Esophagus mucosa (tissue), 1 donor: ENCODE measurements at regions not wholly inside any gene's neighbourhood (a gene's known extent, or its start where the extent isn't known, plus 50 kb on each side); places are given as distances from the start of the nearest gene placed in this dataset.

Experiments used
- ATAC-seq: fragments of 200-7000 bp; cut with Tn5 transposase; one replicate; pipeline ENCODE4 v1.9.1; 2020
- donor health status: DM: yes; HTN: yes; CAD: no.

GRCh38 chr18:77448046-77448445 is 198.4 kb downstream of the GALR1 start:
- ATAC-seq = no peak

GRCh38 chr18:77455004-77455403 is 205.4 kb downstream of the GALR1 start:
- ATAC-seq = no peak

DNA sequence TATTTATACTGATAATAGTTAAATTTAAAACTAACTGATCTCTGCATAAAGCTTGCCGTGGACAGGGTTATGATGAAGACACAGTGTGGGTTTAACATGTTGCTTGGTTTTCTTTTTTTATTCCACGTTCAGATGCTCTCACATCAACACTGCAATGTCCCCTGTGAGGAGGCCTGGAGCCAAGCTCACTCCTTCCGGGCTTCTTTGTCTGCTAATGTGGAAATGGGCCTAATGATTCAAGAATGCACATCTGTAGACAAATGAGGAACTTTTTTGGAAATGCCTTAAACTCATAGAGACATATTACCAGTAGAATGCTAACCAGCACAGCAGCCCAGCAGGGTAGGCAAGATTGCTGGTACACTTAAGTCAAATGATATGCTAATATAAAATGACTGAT is 208.0 kb downstream of the GALR1 start:
- no peak for ATAC-seq

DNA sequence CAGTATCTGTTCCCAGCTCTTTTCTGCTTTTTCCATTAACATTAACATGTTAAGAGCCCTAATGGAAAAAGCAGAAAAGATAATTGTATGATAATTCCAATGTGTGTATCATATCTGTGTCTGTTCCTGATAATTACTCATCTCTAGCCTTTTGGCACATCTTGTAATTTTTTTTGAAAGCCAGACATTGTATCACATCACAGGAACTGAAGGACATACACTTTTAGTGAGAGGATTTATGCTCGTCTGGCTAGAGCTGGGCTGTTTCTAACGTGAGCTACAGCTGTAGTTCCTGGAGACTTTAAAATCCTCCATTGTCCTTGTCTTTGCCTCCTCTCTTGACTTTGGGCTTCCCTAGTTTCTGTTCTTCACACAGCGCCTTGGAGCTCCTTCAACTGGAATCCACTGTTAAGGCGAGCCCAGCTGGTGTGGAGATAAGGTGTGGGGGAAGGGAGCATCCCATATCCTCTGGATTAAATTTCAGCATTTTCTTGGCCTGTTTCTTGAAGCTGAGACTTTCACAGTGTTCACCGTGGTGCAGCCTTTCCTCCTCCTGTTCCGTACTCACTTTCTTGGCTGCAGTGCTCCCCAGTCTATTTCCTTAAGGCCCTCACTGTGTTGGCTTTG is 211.5 kb downstream of the GALR1 start:
- ATAC-seq = no peak

DNA sequence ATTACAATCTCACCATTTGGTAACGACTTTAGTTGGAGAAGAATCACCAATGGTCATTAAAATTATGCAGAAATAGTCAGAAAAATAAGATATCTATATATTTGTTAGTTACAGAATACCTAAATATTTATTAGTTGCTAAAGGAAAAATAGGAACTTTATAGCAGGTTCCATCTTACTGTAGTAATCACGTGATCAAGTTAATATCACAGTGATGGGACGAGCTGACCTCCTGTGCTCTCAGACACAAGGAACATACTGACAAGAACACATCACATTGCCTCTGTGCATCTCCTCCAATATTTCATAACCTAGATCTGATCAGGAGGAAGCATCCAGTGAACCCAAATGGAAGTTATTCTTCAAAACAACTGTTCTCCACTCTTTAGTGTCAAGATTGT is 215.3 kb downstream of the GALR1 start:
- ATAC-seq = no peak

DNA sequence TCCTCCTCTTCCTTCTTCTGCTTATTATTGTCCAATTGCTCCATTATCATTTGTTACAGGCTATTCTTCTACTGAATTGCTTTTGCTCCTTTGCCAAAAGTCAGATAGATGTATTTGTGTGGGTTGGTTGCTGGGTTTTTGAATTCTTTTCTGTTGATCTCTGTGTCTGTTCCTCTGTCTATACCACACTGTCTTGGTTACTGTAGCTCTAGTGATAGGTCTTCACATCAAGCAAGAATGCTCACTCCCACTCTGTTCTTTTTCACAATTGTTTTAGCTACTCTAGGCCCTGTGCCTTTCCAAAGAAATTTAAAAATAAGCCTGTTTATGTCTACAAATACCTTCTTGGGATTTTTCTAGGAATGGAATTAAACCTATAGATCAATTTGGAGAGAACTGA is 217.2 kb downstream of the GALR1 start:
- ATAC-seq = no peak

DNA sequence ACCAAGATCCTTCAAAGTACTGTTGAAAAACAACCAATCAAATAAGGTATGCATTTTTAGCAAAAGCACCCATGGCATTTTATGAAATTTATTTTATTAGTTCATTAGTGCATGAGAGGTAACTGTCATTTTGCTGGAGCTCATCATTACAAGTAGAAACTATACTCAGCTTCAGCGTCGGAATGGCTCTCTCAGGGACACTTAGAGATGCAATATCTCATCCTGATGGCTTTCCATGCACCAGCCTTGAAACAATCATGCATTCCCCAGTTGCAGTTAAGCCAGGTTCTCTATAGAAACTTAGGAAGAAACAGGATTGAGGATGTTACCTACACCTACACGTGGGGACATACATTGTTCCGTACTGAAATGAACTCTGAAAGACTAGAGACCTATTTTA is 219.5 kb downstream of the GALR1 start:
- no peak for ATAC-seq

DNA sequence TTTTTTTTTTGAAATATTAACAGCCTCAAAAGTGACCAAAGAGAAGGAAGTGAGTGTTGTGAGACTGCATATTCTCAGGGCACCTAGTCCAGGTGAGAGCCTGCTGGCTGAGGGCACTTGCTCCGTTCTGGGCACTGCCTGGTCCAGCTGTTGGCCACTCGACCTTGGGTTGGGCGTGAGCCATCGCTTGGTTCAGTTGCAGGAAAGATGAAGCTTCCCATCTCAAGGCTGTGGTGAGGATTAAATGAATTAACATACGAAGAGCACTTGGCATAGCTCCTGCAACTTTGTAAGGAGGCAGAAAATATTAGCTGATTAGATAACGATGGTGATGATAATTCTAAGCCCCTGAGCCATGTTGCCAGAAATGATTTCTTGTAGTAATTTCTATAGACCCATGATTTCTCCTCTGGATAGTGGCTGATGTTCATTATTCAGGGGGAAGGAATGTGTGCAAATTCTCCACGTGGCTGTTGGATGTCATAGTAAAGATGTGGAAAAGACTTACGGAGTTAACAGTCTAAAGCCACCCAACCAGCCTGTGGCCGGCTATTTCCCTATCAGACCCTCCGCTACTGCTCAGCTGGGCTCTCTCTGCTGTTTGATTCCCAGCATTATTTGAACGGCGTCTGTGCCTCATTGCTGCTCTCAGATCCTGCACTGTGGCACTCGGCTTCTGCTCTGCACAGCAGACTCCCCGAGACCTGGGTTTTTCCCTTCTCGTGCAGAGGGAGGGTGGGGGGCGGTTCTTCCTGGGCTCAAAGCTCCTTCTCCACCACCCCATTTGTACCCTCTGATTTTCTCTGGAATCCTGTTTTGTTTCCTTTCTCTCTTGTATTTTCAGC is 221.1 kb downstream of the GALR1 start:
- ATAC-seq = no peak

DNA sequence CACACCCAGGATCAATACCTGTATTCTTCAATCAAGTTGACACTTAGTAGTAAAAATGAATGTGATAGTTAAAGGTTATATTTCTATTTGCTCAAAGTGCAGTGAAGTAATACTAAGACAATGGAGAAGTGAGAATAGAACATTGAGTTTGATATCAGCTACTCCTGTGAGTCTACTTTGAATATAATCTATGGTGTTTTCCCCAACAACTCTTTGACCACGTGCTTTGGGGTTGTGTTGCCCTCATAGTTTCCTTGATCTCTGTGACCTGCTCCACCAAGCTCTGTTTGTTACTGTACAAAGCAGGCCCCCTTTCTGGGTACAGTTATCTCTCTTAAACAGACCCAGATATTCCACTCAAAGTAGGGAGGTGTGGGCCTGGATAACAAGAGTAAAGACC is 222.9 kb downstream of the GALR1 start:
- ATAC-seq = no peak

- ATAC-seq = no peak
Observed at GRCh38 chr18:77478646-77479442, 229.2 kb downstream of the GALR1 start.

GRCh38 chr18:77481541-77481940 is 231.9 kb downstream of the GALR1 start:
- no peak for ATAC-seq

DNA sequence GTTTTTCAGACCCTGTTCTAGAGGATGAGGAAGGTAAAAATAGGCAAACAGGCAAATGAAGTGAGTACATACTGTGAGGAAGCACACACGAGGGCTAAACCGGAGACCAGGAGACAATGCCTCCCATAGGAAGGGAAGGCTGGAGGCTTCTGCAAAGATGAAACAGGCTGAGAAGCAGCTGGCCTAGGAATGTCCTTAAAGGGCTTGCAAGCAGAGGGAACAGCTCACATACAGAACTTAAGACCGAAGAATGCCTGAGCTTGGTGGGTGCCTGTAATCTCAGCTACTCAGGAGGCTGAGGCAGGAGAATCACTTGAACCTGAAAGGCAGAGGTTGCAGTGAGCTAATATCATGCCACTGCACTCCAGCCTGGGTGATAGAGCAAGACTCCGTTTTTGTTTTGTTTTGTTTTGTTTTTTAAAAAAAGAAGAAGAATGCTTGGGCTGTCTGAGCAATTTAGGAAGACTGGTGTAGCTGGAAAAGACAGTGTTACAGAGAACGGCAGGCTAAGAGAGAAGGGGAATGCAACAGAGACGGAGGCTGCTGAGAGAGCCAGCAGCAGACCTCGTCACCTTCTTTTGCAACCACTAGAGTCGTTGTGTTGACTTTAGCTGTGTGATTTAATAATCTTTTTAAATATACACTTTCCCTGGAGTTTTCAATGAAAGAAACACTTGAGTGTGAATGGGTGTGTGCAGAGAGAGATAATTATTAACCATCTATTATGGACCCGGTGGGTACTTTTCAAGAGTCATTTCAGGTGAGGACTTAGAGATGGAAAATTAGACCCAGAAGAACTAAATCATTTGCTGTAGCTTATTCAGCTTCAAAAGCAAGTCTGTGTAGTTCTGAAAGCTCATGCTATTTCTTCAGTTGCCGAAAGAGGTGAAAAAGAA is 232.8 kb downstream of the GALR1 start:
- no peak for ATAC-seq

- no peak for ATAC-seq
Observed at GRCh38 chr18:77486985-77487384, 237.3 kb downstream of the GALR1 start.

DNA sequence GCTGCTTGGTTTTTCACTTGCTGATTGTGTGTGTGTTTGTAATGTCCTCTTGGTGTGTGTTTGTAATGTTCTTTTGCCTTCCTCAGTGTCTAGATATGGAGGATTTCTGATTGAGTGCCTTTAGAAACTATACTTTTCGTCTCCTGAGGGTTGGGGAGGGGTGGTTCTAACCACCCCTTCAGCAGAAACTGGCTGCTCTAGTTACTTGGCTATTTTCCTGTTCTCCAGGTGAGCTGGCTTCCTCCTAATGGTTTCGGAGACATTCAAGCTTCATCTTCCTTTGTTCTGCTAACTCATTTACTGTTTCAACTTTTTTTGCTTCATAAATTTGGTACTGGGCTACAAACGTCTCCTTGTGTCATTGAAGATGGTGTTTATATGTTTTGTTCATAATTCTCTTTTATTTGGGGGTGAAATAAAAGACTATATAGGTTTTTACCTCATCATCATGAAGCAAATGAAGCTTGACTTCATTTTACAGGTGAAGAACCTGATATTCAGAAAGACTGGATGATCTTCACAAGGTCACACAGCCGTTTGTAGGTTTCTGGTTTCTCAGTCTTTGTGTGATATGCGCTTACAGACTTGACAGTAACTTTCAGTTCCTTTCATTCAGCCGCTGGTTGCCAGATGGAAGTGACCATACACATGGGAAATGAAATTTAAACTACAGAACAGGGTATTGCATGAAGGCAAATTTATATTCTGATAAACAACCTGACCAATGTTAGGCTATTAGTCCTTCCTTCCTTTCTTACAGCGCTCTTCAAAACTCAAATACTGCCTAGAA is 238.5 kb downstream of the GALR1 start:
- ATAC-seq = no peak

- ATAC-seq = no peak
Observed at GRCh38 chr18:77495079-77495478, 245.4 kb downstream of the GALR1 start.

DNA sequence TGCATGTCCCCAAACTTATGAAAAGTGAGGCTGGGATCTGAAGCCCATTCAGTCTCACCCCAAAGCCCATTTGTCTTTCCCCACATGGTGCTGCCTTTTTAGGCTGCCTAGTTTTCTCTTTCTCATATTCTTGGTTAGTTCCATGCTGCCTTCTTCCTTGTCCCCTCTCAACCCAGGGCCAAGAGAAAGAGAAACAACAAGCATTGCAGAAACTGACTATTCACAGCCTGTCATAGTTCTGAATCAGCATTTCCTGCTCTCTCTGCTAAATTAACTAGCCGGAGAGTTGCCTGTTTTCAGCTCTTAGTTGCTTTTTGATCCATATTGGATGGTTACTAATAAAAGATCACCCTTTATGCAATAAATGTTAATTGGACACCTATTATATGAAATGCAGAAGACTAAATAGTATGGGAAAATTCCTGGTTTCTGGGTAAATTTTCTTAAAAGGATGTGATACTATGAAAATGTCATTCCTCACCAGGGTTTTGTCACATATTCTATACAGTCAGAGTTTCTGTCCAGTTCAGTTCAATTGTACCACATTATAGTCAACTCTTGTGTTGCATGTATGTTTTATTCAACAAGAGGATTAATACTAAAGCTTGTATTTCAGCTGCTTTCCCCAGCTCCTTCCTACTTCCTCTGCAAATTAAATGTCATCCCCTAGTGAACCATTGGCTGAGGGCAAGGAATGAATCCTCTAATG is 246.5 kb downstream of the GALR1 start:
- ATAC-seq = no peak

DNA sequence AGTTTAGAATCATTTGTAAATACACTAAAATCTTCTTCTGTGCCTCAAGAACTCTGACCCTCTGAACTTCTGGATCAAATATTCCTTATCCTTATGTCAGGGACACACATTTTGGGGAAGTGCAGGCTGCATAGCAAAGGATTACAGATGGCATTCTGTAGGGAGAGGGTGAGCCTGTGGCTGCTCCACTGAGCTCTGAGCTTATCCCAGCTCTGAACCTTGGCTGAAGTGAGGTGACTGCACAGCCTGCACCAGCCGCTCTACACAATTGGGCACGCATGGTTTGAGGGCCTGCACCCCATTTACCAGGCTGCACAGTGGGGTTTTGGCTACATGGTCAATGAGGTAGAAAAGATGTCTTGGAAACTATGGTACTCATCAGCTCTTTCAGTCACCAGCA is 251.6 kb downstream of the GALR1 start:
- ATAC-seq = no peak

DNA sequence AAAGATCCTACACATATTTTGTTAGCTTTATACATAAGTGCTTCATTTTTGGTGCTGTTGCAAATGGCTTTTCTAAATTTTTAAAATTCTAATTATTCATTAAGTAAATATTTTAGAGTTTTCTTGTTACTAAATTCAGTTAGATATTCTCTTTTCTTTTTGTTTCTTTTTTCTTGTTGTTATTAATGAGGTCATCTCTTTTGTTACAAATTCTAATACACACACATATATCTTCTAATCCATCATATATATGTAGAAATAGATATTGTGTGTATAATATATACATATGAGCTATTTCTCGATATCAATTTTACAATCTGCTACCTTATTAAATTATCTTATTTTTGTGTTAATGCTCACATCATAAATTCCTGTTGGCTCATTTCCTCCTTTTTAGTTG is 255.9 kb downstream of the GALR1 start:
- no peak for ATAC-seq

GRCh38 chr18:77512152-77512551 is 262.5 kb downstream of the GALR1 start:
- no peak for ATAC-seq

DNA sequence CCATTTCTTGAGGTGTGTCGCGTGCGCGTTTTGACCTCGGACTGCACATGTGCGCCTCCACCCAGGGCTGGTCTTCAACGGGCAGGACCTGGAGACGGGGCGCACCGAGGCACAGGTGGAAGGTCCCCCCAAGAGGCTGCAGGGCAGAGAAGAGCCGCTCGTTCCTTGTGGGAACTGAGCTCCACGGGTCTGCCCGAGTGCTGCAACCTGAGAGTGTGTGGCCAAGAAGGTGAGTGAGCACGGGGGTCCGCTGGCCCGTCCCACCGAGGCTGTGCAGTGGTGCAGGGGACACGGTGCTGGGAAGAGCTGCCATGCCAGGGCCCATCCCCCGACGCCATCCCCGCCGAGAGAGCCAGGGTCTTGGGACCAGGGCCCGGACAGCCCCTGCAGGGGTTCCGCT is 268.3 kb downstream of the GALR1 start:
- no peak for ATAC-seq

GRCh38 chr18:77520767-77521166 is 271.1 kb downstream of the GALR1 start:
- ATAC-seq = no peak
